ENCODE measurements at regions not wholly inside any gene's neighbourhood (a gene's known extent, or its start where the extent isn't known, plus 50 kb on each side); places are given as distances from the start of the nearest gene placed in this dataset.

DNA sequence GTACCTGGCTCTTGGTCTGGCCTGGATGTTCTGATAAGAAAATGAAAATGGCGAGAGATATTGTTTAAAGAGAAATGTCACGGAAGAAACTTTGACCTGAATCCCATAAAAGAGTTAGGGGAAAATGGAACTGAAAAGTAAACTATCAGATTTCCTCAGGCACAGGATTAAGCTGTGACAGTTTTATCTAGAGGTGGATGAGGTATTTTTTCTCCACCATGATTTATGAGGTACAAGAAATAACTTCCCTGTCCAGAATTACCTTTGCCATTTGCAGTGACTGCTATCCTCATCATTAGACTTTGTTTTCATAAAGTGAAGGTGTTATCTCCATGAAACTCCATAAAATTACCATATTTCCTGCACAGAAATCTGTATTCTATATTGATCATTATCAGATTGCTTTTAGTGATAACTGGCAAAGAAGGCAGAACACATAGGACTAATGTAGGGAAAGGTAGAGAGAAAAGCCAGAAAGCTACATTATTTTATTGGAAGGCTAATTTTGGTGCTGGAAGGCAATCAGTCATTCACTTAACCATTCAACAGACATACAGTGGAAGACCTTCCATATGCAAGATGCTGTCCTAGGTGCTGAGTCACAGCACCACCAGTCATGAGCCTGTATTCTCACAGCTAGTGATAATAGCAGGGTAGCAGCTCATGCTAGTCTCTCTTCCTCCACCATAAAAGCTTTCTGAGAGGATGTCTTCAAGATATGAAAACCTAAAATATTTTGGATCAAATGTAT, 427.3 kb upstream of the CITED2 start:
- no peak for TF ChIP-seq EZH2 (optimal IDR thresholded peaks at IDR 0.05; ENCODE audit: low read depth, low read length)
- TF ChIP-seq, protein P1, sequence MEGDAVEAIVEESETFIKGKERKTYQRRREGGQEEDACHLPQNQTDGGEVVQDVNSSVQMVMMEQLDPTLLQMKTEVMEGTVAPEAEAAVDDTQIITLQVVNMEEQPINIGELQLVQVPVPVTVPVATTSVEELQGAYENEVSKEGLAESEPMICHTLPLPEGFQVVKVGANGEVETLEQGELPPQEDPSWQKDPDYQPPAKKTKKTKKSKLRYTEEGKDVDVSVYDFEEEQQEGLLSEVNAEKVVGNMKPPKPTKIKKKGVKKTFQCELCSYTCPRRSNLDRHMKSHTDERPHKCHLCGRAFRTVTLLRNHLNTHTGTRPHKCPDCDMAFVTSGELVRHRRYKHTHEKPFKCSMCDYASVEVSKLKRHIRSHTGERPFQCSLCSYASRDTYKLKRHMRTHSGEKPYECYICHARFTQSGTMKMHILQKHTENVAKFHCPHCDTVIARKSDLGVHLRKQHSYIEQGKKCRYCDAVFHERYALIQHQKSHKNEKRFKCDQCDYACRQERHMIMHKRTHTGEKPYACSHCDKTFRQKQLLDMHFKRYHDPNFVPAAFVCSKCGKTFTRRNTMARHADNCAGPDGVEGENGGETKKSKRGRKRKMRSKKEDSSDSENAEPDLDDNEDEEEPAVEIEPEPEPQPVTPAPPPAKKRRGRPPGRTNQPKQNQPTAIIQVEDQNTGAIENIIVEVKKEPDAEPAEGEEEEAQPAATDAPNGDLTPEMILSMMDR (IDR thresholded peaks at IDR 0.05; ENCODE audit: low read length): no peak
